GM12878 (cell line): ENCODE measurements at regions not wholly inside any gene's neighbourhood (a gene's known extent, or its start where the extent isn't known, plus 50 kb on each side); places are given as distances from the start of the nearest gene placed in this dataset.

Experiments used
- CTCF ChIP-seq, 3 experiments: IDR thresholded peaks in 2 of 3; conservative IDR thresholded peaks in 1 of 3; 2 replicates each; pipeline ENCODE4 v1.5.1; 2011; ENCODE audit warnings: low read depth in 3 of 3, low read length in 3 of 3, mild to moderate bottlenecking in 3 of 3, control low read depth in 2 of 3, moderate library complexity in 2 of 3, inconsistent platforms in 1 of 3, mixed read lengths in 1 of 3; ENCODE audit not compliant: control insufficient read depth in 2 of 3, insufficient read depth in 1 of 3; ENCODE audit errors: extremely low read depth in 1 of 3
- E2F4 ChIP-seq: IDR thresholded peaks from 2 replicates; pipeline ENCODE4 v1.6.1; 2012; ENCODE audit warnings: low read depth, low read length, improper control_type of control experiment
- KDM1A ChIP-seq: fragments of 200-600 bp; sonication (generic); IDR thresholded peaks from 2 replicates; pipeline ENCODE4 v1.6.1; 2016; ENCODE audit warnings: borderline replicate concordance
- POLR2A ChIP-seq: IDR thresholded peaks from 2 replicates; pipeline ENCODE4 v1.6.1; 2011; ENCODE audit warnings: low read depth, mild to moderate bottlenecking, low read length
- REST ChIP-seq: IDR thresholded peaks from 2 replicates; pipeline ENCODE4 v1.6.1; 2012; ENCODE audit warnings: mild to moderate bottlenecking, low read depth, low read length
- SRF ChIP-seq, 2 experiments: IDR thresholded peaks; 2 replicates each; pipeline ENCODE4 v1.6.1; 2011; ENCODE audit warnings: low read depth in 2 of 2, low read length in 2 of 2, mild to moderate bottlenecking in 1 of 2, moderate library complexity in 1 of 2
- TAF1 ChIP-seq: IDR thresholded peaks from 2 replicates; pipeline ENCODE4 v1.6.1; 2011; ENCODE audit warnings: mild to moderate bottlenecking, low read depth, low read length, borderline replicate concordance

GRCh38 chr3:178417736-178418135 is 118.5 kb upstream of the KCNMB2 start:
- TF ChIP-seq KDM1A (no peak), POLR2A (no peak), SRF (IDR thresholded peaks at IDR 0.05; ENCODE audit: low read depth in 2 of 2, low read length in 2 of 2) (no peak), E2F4 (no peak), REST (no peak), CTCF (IDR thresholded peaks at IDR 0.05 in 2 of 3, conservative IDR thresholded peaks at IDR 0.05 in 1 of 3; ENCODE audit: control insufficient read depth in 2 of 3, extremely low read depth in 1 of 3, insufficient read depth in 1 of 3, low read depth in 3 of 3, low read length in 3 of 3) (no peak), TAF1 (no peak)
